ENCODE measurements at regions not wholly inside any gene's neighbourhood (a gene's known extent, or its start where the extent isn't known, plus 50 kb on each side); places are given as distances from the start of the nearest gene placed in this dataset.
A peak's percentile ranks its signal among the peaks of the same experiment; 100 is the strongest.
"Not testable (repeated sequence)": the region's sequence is repeated elsewhere in the genome, so short reads cannot be mapped to it uniquely, and the experiment has no call there.

GRCh38 chr11:87754685-87755084, 420.6 kb downstream of the RAB38 start:
- DNase-seq, result no peak

DNA sequence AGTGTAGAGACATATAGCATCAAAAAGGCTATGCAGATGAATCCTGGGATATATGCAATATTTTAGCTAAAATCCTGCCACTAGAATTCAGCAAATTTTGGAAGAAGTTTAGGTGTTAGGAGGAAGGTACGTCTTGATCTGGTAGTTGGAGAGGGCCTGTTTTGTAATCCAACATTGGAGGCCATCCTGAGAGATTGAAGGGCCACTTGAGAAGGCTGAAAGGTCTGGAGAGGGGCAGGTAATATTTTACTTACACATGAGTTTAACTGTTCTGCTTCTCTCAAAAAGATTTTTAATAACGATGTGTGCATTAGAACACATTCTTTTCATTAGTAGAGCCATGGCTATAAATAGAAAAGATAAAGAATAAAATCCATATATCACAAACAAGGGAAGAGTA, 422.1 kb downstream of the RAB38 start:
- DNase-seq, result no peak

- DNase-seq, result no peak
Measured at GRCh38 chr11:87743007-87743406, 432.2 kb downstream of the RAB38 start.

DNA sequence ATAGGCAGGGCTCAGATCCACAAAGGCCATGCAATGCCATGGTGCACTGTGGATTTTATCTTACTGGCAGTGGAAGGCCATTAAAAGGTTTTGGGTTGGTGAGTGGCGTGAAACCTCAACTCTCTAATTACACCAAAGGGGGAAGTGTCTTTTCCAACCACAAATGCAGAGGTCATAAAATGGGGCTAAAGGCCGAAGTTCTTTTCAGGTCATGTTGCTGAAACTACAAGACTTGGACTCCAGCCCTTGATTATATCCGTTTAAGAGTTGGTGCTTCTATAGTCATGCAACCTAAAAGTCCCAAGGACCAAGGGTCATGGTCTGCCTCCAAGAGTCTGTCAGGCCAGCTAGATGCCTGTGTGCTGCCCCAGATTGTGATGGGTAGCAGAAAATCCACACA, 434.3 kb downstream of the RAB38 start:
- no peak for DNase-seq

DNA sequence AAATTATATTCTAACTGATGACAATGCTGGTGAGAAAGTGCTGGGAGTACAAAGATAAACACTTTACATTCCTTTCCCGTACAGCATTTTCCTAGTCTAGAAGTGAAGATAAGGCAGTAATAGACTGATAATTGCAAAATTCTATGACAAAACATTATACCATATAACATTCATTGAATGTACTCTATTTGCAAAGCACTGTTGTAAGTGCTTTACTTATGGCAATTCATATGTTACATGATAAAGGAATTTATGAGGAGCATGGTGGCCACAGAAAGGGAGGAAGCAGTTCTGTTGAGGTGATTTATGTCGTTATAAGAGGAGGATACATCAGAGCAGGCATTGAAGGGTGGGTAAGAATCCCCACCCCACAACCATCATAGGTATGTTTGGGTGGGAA, 434.8 kb downstream of the RAB38 start:
- DNase-seq, result no peak

- DNase-seq, result no peak
Measured at GRCh38 chr11:87739766-87740165, 435.5 kb downstream of the RAB38 start.

DNA sequence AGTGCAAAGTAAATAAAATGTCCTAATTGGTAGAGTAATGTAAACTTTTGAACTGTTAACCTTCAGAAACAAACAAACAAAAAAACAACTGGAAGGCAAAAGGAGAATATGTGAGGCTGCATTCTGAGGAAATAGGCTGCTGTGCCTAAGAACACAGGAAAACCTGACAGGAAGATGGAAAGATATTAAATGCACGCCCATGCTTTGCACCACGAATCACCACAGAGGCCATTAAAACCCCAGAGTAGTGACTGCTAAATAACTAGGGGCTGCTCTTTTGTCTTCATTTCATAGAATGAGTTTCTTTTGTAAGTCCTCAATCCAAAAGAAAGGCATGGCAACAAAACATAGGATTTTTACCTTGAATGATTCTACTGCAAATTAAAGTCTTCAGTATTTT, 436.0 kb downstream of the RAB38 start:
- DNase-seq, result no peak

GRCh38 chr11:87736928-87737327, 438.3 kb downstream of the RAB38 start:
- no peak for DNase-seq

DNA sequence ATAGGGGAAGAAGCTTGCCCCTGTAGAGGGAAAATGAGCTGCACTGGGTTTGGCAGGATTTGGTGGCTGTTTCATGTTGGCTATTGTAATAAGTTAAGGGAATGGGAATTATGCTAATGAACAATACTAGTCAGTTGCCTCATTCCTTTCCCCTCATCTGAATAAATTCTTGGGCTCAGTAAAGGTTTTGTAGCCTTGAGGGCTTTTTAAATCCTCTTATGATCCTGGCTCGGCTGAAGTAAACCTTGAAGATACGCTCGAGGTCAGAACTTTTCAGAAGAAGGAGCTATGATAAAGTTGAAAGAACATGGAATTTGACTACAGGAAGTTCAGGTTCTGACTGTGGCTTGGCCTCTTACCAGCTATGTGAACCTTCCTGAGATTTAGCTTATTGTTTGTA, 448.7 kb downstream of the RAB38 start:
- DNase-seq, result no peak

GRCh38 chr11:87724358-87724757, 450.9 kb downstream of the RAB38 start:
- no peak for DNase-seq

DNA sequence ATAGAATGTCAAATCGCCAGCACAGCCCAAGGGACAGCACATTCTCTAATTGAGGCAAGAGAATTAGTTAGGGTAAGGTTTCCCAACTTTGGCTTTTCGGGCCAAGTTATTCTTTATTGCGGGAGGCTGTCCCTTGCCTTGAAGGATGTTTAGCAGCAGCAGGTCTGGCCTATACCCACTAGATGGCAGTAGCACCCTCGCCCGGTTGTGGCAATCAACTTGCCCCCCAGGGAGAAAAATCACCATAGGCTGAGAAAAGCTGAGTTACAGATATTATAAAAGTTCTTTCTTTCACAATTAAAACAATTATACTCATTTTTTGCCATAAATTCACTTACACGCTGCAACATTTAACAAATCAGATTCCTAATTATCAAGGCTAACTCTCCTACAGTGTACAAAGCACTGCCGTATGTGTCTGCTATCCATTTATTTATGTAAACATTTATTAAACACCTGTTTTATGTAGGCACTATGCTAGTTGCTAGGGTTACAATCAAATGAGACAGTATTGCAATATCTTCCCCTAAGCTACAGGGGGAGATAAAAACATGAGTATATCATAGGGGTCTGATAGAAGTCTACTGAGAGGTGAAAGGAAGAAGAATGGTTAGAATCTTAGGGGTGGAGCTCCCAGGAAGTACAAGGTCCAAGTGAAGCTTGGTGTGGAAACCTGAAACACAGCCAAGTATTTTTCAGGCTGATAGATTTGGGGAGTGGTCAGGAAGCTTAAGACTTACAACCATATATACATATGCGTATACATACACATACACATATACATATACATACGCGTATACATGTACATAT, 452.3 kb downstream of the RAB38 start:
- peak; percentile 6 to 43 (median 28) for DNase-seq

DNA sequence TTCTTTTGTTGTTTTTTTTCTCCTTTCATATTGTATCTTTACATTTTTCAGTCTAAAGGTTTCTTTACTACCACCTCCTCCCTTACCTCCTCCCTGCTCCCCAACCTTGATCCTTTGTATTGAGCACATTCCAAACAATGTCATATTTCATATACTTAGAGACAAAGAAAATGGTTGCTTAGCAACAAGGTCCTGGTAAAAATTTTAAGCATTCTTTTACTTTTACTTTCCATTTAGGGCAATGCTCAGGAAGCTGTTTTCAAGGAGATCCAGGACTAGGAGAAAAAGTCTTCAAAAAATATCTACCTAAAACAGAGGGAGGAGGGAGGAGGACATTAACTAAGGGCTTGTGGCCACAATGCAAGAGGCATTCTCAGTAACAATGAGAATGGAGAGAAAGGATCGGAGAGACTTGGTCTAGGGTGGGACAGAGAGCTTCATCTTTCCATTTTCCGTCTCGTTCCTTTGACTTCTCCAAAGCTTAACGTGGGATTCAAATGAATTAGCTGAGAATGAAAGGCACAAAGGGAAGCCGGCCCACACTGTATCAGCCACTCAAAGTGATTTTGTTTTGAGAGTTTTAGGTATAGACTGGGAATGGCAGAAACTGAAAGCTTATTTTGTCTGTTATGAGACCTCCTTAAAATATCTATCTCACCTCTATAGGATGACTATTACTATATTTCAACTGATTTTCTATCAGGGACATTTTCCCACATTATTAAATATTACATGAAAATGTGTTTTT, 455.7 kb downstream of the RAB38 start:
- DNase-seq, result no peak

GRCh38 chr11:87712802-87713202, 462.4 kb downstream of the RAB38 start:
- DNase-seq, result no peak

GRCh38 chr11:87712391-87712790, 462.9 kb downstream of the RAB38 start:
- no peak for DNase-seq

- DNase-seq, result not testable (repeated sequence)
Measured at GRCh38 chr11:87703589-87703988, 471.7 kb downstream of the RAB38 start.

- no peak for DNase-seq
Measured at GRCh38 chr11:87675993-87676392, 499.2 kb downstream of the RAB38 start.

DNA sequence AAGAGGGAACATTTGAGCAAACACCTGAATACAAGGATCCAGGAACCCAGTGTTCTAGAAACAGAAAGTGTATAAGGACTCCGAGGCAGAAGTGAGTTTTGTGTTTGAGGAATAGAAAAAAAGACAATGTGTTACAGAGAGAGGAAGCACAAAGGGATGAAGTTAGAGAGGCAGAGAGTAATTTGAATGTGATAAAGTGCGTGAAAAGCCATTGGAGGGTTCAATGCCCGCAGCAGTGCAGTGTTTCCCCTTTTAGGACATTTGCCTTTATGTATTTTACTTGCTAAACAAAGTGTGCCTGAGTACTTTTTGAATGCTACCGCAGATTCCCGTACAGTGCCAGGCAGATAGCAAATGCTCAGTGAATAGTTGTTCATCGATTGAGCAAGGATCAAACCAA, 508.5 kb downstream of the RAB38 start:
- DNase-seq, result no peak

DNA sequence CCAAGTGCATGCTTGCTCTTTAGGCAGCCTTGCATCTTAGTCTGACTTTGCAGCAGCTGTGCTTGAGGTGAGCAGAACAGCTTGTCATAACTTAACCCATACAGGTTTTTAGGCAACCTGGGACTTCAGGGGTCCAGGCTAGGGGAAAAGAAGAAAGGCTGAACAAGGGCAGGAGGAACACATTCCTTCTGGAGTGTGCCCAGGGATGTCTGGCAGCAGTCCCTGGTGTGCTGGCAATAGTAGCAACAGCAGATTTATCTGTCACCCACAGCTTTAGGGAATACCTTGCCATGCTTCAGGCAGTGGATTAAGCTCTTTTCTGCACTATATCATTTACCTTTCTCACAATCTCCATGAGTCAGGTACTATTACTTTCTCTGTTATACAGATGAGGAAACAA, 513.0 kb downstream of the RAB38 start:
- no peak for DNase-seq

DNA sequence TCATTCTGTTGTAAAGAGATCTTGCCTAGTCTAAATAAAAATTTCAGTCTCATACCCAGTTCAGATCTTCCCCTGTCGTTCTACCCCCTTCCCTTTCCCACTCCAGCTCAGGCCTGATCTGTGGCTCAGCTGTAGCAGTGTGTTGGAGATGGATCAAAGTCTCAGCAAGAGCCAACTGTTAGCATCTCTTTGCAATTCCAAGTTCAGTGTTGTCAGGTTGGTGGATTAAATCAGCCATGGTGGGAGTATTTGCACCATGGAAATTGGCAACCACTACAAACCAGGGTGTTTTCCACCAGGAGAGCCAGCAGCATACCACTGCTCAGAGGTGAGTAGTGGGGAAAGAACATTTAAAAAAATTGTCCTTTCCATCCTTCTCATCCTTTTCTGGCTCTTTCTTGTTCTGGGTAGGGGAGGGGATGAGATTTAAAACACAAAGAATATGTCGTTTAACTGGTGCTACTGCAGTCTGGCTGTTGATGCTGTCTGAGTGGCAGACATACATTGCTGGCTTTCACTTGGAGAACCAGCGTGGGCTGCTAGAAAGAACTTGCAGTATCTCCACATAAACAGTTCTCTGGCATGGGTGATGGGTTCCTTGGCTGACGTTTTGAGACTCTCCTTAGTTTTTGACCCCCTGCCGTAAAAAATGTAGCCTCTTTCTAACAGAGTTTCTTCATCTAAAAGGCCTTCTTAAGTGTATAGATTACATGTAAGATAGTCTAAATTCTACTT, 514.1 kb downstream of the RAB38 start:
- no peak for DNase-seq

GRCh38 chr11:87659807-87660206, 515.4 kb downstream of the RAB38 start:
- DNase-seq, result no peak

- no peak for DNase-seq
Measured at GRCh38 chr11:87645626-87646025, 529.6 kb downstream of the RAB38 start.

GRCh38 chr11:87639753-87640364, 535.4 kb downstream of the RAB38 start:
- no peak for DNase-seq

GRCh38 chr11:87635001-87635400, 540.2 kb downstream of the RAB38 start:
- no peak for DNase-seq
